ENCODE measurements at regions not wholly inside any gene's neighbourhood (a gene's known extent, or its start where the extent isn't known, plus 50 kb on each side); places are given as distances from the start of the nearest gene placed in this dataset.

GRCh38 chr14:76638841-76639240 lies 122.4 kb upstream of the VASH1 start:
- H3K4me1 ChIP-seq, result no peaks in the 10 kb centered on the region
- H3K27me3 ChIP-seq (ENCODE audit: low read depth), result peaks cover 6% of the 10 kb centered on the region; the same call in 1 of the 2 replicates
- H3K9me3 ChIP-seq, result no peaks in the 10 kb centered on the region
- in situ Hi-C loops (cut with MboI; ENCODE audit: low sequenced_read_pairs), result no loop called here
- H3K4me3 ChIP-seq, result no peak overlapping the region
- DNase-seq (ENCODE audit: low spot score in 2 of 2), result no peak
- H3K36me3 ChIP-seq (replicated peaks), result no peaks in the 10 kb centered on the region

- Histone ChIP-seq H3K4me3 (no peak overlapping the region), H3K9me3 (no peaks in the 10 kb centered on the region), H3K27me3 (ENCODE audit: low read depth) (peaks cover 6% of the 10 kb centered on the region; the same call in 1 of the 2 replicates), H3K4me1 (no peaks in the 10 kb centered on the region), H3K36me3 (replicated peaks) (no peaks in the 10 kb centered on the region)
- in situ Hi-C loops (cut with MboI; ENCODE audit: low sequenced_read_pairs), result no loop called here
- no peak for DNase-seq (ENCODE audit: low spot score in 2 of 2)
These were observed 121.5 kb upstream of the VASH1 start for GRCh38 chr14:76639606-76640229.

GRCh38 chr14:76640923-76641395 lies 120.3 kb upstream of the VASH1 start:
- Histone ChIP-seq H3K4me3 (no peak overlapping the region), H3K27me3 (ENCODE audit: low read depth) (peaks cover 7% of the 10 kb centered on the region), H3K4me1 (no peaks in the 10 kb centered on the region), H3K36me3 (replicated peaks) (no peaks in the 10 kb centered on the region), H3K9me3 (no peaks in the 10 kb centered on the region)
- DNase-seq (ENCODE audit: low spot score in 2 of 2), result no peak
- in situ Hi-C loops (cut with MboI; ENCODE audit: low sequenced_read_pairs), result no loop called here

GRCh38 chr14:76641541-76641940 lies 119.7 kb upstream of the VASH1 start:
- Histone ChIP-seq H3K36me3 (replicated peaks) (no peaks in the 10 kb centered on the region), H3K9me3 (no peaks in the 10 kb centered on the region), H3K4me1 (no peaks in the 10 kb centered on the region), H3K27me3 (ENCODE audit: low read depth) (peaks cover 7% of the 10 kb centered on the region), H3K4me3 (no peak overlapping the region)
- DNase-seq (ENCODE audit: low spot score in 2 of 2), result no peak
- in situ Hi-C loops (cut with MboI; ENCODE audit: low sequenced_read_pairs), result no loop called here

GRCh38 chr14:76643887-76644286 lies 117.4 kb upstream of the VASH1 start:
- Histone ChIP-seq H3K9me3 (no peaks in the 10 kb centered on the region), H3K36me3 (replicated peaks) (no peaks in the 10 kb centered on the region), H3K4me1 (no peaks in the 10 kb centered on the region), H3K4me3 (no peak overlapping the region), H3K27me3 (ENCODE audit: low read depth) (peaks cover 7% of the 10 kb centered on the region)
- in situ Hi-C loops (cut with MboI; ENCODE audit: low sequenced_read_pairs), result no loop called here
- DNase-seq (ENCODE audit: low spot score in 2 of 2), result no peak

GRCh38 chr14:76644855-76645518 lies 116.3 kb upstream of the VASH1 start:
- no peak overlapping the region for H3K4me3 ChIP-seq
- no peaks in the 10 kb centered on the region for H3K9me3 ChIP-seq
- no peaks in the 10 kb centered on the region for H3K36me3 ChIP-seq (replicated peaks)
- no peaks in the 10 kb centered on the region for H3K4me1 ChIP-seq
- in situ Hi-C loops (cut with MboI; ENCODE audit: low sequenced_read_pairs), result loop anchor here (5.0 kb wide), 1 partner anchor 593 kb away; no protein-coding TSS in a partner anchor
- H3K27me3 ChIP-seq (ENCODE audit: low read depth), result peaks cover 3% of the 10 kb centered on the region; the same call in 1 of the 2 replicates
- DNase-seq (ENCODE audit: low spot score in 2 of 2), result peak; percentile 8 to 69

- in situ Hi-C loops (cut with MboI; ENCODE audit: low sequenced_read_pairs), result loop anchor here (5.0 kb wide), 1 partner anchor 595 kb away; no protein-coding TSS in a partner anchor
- DNase-seq (ENCODE audit: low spot score in 2 of 2), result peak; percentile 54 to 56
- Histone ChIP-seq H3K4me3 (no peak overlapping the region), H3K27me3 (ENCODE audit: low read depth) (peaks cover 3% of the 10 kb centered on the region; the same call in 1 of the 2 replicates), H3K36me3 (replicated peaks) (no peaks in the 10 kb centered on the region), H3K9me3 (no peaks in the 10 kb centered on the region), H3K4me1 (no peaks in the 10 kb centered on the region)
These were observed 113.5 kb upstream of the VASH1 start for GRCh38 chr14:76647697-76648298.

- H3K27me3 ChIP-seq (ENCODE audit: low read depth), result peaks cover 9% of the 10 kb centered on the region; the same call in 1 of the 2 replicates
- in situ Hi-C loops (cut with MboI; ENCODE audit: low sequenced_read_pairs), result no loop called here
These were observed 109.7 kb upstream of the VASH1 start for GRCh38 chr14:76651410-76652055.

GRCh38 chr14:76653875-76654572 lies 107.2 kb upstream of the VASH1 start:
- no peak for DNase-seq (ENCODE audit: low spot score in 2 of 2)
- H3K9me3 ChIP-seq, result peaks cover 3% of the 10 kb centered on the region; the same call in 1 of the 2 replicates
- H3K36me3 ChIP-seq (replicated peaks), result no peaks in the 10 kb centered on the region
- in situ Hi-C loops (cut with MboI; ENCODE audit: low sequenced_read_pairs), result no loop called here
- no peak overlapping the region for H3K4me3 ChIP-seq
- no peaks in the 10 kb centered on the region for H3K4me1 ChIP-seq
- peaks cover 9% of the 10 kb centered on the region; the same call in 1 of the 2 replicates for H3K27me3 ChIP-seq (ENCODE audit: low read depth)

More at GRCh38 chr14:76651410-76652055, 109.7 kb upstream of the VASH1 start:
- no peaks in the 10 kb centered on the region for H3K9me3 ChIP-seq
- H3K4me3 ChIP-seq, result no peak overlapping the region
- no peak for DNase-seq (ENCODE audit: low spot score in 2 of 2)
- H3K36me3 ChIP-seq (replicated peaks), result no peaks in the 10 kb centered on the region
- no peaks in the 10 kb centered on the region for H3K4me1 ChIP-seq

GRCh38 chr14:76654573-76655108 lies 106.6 kb upstream of the VASH1 start:
- Histone ChIP-seq H3K4me1 (no peaks in the 10 kb centered on the region), H3K27me3 (ENCODE audit: low read depth) (peaks cover 9% of the 10 kb centered on the region; the same call in 1 of the 2 replicates), H3K9me3 (peaks cover 3% of the 10 kb centered on the region; the same call in 1 of the 2 replicates), H3K36me3 (replicated peaks) (no peaks in the 10 kb centered on the region), H3K4me3 (no peak overlapping the region)
- in situ Hi-C loops (cut with MboI; ENCODE audit: low sequenced_read_pairs), result no loop called here
- DNase-seq (ENCODE audit: low spot score in 2 of 2), result no peak

GRCh38 chr14:76655331-76655730 lies 105.9 kb upstream of the VASH1 start:
- no peak overlapping the region for H3K4me3 ChIP-seq
- no peak for DNase-seq (ENCODE audit: low spot score in 2 of 2)
- in situ Hi-C loops (cut with MboI; ENCODE audit: low sequenced_read_pairs), result no loop called here
- H3K27me3 ChIP-seq (ENCODE audit: low read depth), result peaks cover 9% of the 10 kb centered on the region; the same call in 1 of the 2 replicates
- H3K4me1 ChIP-seq, result no peaks in the 10 kb centered on the region
- no peaks in the 10 kb centered on the region for H3K36me3 ChIP-seq (replicated peaks)
- H3K9me3 ChIP-seq, result peaks cover 3% of the 10 kb centered on the region; the same call in 1 of the 2 replicates

GRCh38 chr14:76656592-76656991 lies 104.7 kb upstream of the VASH1 start:
- Histone ChIP-seq H3K4me1 (no peaks in the 10 kb centered on the region), H3K4me3 (no peak overlapping the region), H3K36me3 (replicated peaks) (no peaks in the 10 kb centered on the region), H3K27me3 (ENCODE audit: low read depth) (peaks cover 9% of the 10 kb centered on the region; the same call in 1 of the 2 replicates), H3K9me3 (peaks cover 3% of the 10 kb centered on the region; the same call in 1 of the 2 replicates)
- DNase-seq (ENCODE audit: low spot score in 2 of 2), result no peak
- in situ Hi-C loops (cut with MboI; ENCODE audit: low sequenced_read_pairs), result no loop called here

- Histone ChIP-seq H3K9me3 (peaks cover 3% of the 10 kb centered on the region; the same call in 1 of the 2 replicates), H3K36me3 (replicated peaks) (no peaks in the 10 kb centered on the region), H3K4me3 (no peak overlapping the region), H3K27me3 (ENCODE audit: low read depth) (peaks cover 9% of the 10 kb centered on the region; the same call in 1 of the 2 replicates), H3K4me1 (no peaks in the 10 kb centered on the region)
- no peak for DNase-seq (ENCODE audit: low spot score in 2 of 2)
- in situ Hi-C loops (cut with MboI; ENCODE audit: low sequenced_read_pairs), result no loop called here
These were observed 103.9 kb upstream of the VASH1 start for GRCh38 chr14:76657404-76657803.
